ENCODE measurements at regions not wholly inside any gene's neighbourhood (a gene's known extent, or its start where the extent isn't known, plus 50 kb on each side); places are given as distances from the start of the nearest gene placed in this dataset.

GRCh38 chr6:53203483-53203882 lies 54.8 kb upstream of the GCM1 start:
- DNase-seq (no peak), ATAC-seq (no peak)
- whole genome bisulfite sequencing, 2 donors = 68 to 72% methylated on average over 3 of the region's 3 CpGs
- H3K4me3 ChIP-seq = no peak overlapping the region
- intact Hi-C loops (cut with DNase I) = no loop called here
- H3K36me3 ChIP-seq = no peaks in the 10 kb centered on the region
- H3K4me1 ChIP-seq = no peaks in the 10 kb centered on the region
- H3K27ac ChIP-seq = no peak overlapping the region
- TF ChIP-seq CTCF (IDR thresholded peaks at IDR 0.05) = no peak
- no peaks in the 10 kb centered on the region for H3K27me3 ChIP-seq
- H3K9me3 ChIP-seq = no peaks in the 10 kb centered on the region

DNA sequence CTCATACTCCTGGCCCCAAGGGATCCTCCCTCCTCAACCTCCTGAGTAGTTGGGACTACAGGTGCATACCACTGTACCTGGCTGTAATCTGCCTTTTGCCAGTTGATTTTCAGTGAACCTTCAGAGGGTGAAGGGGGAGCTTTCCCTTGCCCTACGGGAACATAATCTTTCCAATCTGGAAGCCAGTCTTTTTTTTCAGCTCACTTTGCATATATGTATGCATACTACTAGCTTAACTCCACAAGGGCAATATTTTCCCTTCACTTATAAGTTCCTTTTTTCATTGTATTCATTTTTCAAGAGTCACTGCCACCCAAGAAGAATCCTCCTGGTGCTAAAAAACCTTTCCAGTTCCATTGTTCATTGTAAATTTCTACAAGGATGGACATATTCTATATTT lies 53.4 kb upstream of the GCM1 start:
- Histone ChIP-seq H3K27ac (no peak overlapping the region), H3K4me1 (no peaks in the 10 kb centered on the region), H3K4me3 (no peak overlapping the region), H3K36me3 (no peaks in the 10 kb centered on the region), H3K9me3 (no peaks in the 10 kb centered on the region), H3K27me3 (no peaks in the 10 kb centered on the region)
- DNase-seq = no peak
- TF ChIP-seq CTCF (IDR thresholded peaks at IDR 0.05) = no peak
- 79 to 84% methylated on average over 1 of the region's 1 CpG for WGBS, 2 donors
- no peak for ATAC-seq
- intact Hi-C loops (cut with DNase I) = no loop called here

- H3K36me3 ChIP-seq = no peaks in the 10 kb centered on the region
- H3K9me3 ChIP-seq = no peaks in the 10 kb centered on the region
- no peaks in the 10 kb centered on the region for H3K27me3 ChIP-seq
- DNase-seq (no peak), ATAC-seq (no peak)
- no peak overlapping the region for H3K4me3 ChIP-seq
- no peak for TF ChIP-seq CTCF (IDR thresholded peaks at IDR 0.05)
- intact Hi-C loops (cut with DNase I) = no loop called here
- H3K27ac ChIP-seq = no peak overlapping the region
- H3K4me1 ChIP-seq = no peaks in the 10 kb centered on the region
These were observed 52.6 kb upstream of the GCM1 start for GRCh38 chr6:53201270-53201669.

DNA sequence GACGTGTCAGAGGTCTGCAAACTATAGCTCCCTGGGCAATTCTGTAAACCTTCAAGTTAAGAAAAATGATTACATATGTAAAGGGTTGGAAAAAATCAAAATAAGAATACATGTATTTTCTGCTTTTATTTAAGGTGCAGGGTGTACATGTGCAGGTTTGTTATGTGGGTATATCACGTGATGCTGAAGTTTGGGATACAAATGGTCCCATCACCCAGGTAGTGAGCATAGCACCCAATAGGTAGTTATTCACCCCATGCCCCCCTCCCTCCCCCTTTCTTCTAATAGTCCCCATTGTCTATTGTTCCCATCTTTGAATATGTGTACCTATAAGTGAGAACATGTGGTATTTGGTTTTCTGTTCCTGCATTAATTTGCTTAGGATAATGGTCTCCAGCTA lies 51.1 kb upstream of the GCM1 start:
- intact Hi-C loops (cut with DNase I) = no loop called here
- WGBS, 2 donors = 91 to 94% methylated on average over 2 of the region's 2 CpGs

More for the DNA sequence above, 51.1 kb upstream of the GCM1 start:
- no peak for ATAC-seq
- no peak for TF ChIP-seq CTCF (IDR thresholded peaks at IDR 0.05)
- H3K27ac ChIP-seq = no peak overlapping the region
- H3K36me3 ChIP-seq = no peaks in the 10 kb centered on the region
- no peaks in the 10 kb centered on the region for H3K9me3 ChIP-seq
- no peaks in the 10 kb centered on the region for H3K4me1 ChIP-seq
- DNase-seq = no peak
- H3K4me3 ChIP-seq = no peak overlapping the region
- H3K27me3 ChIP-seq = no peaks in the 10 kb centered on the region
